Right lobe of liver (tissue), 4 donors: ENCODE measurements at regions not wholly inside any gene's neighbourhood (a gene's known extent, or its start where the extent isn't known, plus 50 kb on each side); places are given as distances from the start of the nearest gene placed in this dataset.

Source experiments
- CTCF ChIP-seq, 4 donors: fragments of 200-600 bp in 3 of 4; fragments of 450-650 bp in 1 of 4; IDR thresholded peaks; one replicate each; pipeline versions ENCODE4 v1.5.1 to v1.8.0; 2016 to 2022; ENCODE audit warnings: antibody characterized with exemption in 4 of 4, mild to moderate bottlenecking in 2 of 4
- POLR2A ChIP-seq: fragments of 450-650 bp; IDR thresholded peaks from one replicate; pipeline ENCODE4 v1.6.1; 2017; ENCODE audit warnings: antibody characterized with exemption, mild to moderate bottlenecking
- donor health status: DM: no; HTN: no; CAD: no.
- donor health status: DM: no; HTN: no; CAD: no.
- donor health status: DM: no; HTN: yes; CAD: no.

GRCh38 chr10:107708981-107709380 is 544.5 kb upstream of the SORCS1 start:
- no peak for TF ChIP-seq CTCF (IDR thresholded peaks at IDR 0.05)
- TF ChIP-seq POLR2A = no peak
